ENCODE measurements at regions not wholly inside any gene's neighbourhood (a gene's known extent, or its start where the extent isn't known, plus 50 kb on each side); places are given as distances from the start of the nearest gene placed in this dataset.
"Not testable (repeated sequence)": the region's sequence is repeated elsewhere in the genome, so short reads cannot be mapped to it uniquely, and the experiment has no call there.

GRCh38 chr14:28242895-28243294 is 523.7 kb upstream of the FOXG1 start:
- no peak overlapping the region for H3K4me3 ChIP-seq (ENCODE audit: low read depth, low read length)
- DNase-seq (ENCODE audit: low read depth) = no peak
- no peak for TF ChIP-seq CTCF (conservative IDR thresholded peaks at IDR 0.05; ENCODE audit: low read depth, low read length)

GRCh38 chr14:28243600-28243999 is 523.0 kb upstream of the FOXG1 start:
- no peak for DNase-seq (ENCODE audit: low read depth)
- no peak for TF ChIP-seq CTCF (conservative IDR thresholded peaks at IDR 0.05; ENCODE audit: low read depth, low read length)
- no peak overlapping the region for H3K4me3 ChIP-seq (ENCODE audit: low read depth, low read length)

GRCh38 chr14:28245216-28245615 is 521.4 kb upstream of the FOXG1 start:
- no peak for TF ChIP-seq CTCF (conservative IDR thresholded peaks at IDR 0.05; ENCODE audit: low read depth, low read length)
- no peak overlapping the region for H3K4me3 ChIP-seq (ENCODE audit: low read depth, low read length)
- DNase-seq (ENCODE audit: low read depth) = no peak

GRCh38 chr14:28247491-28247890 is 519.1 kb upstream of the FOXG1 start:
- DNase-seq (ENCODE audit: low read depth) = no peak
- no peak overlapping the region for H3K4me3 ChIP-seq (ENCODE audit: low read depth, low read length)
- TF ChIP-seq CTCF (conservative IDR thresholded peaks at IDR 0.05; ENCODE audit: low read depth, low read length) = no peak

DNA sequence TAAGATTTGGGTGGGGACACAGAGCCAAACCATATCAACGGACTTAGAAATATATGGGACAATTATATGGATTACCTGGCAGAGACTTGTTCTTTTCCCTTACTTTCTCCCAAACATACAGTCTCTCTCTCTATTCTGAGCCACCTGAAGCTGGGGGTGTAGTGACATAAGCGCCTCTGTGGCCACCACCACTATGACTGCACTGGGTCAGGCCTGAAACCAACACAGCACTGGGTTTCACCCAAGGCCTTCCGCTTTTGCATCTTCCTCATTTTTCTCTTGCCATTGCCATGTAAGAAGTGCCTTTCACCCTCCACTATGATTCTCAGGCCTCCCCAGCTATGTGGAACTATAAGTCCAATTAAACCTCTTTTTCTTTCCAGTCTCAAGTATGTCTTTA is 514.5 kb upstream of the FOXG1 start:
- DNase-seq (ENCODE audit: low read depth); H3K4me3 ChIP-seq (ENCODE audit: low read depth, low read length): not testable (repeated sequence)

DNA sequence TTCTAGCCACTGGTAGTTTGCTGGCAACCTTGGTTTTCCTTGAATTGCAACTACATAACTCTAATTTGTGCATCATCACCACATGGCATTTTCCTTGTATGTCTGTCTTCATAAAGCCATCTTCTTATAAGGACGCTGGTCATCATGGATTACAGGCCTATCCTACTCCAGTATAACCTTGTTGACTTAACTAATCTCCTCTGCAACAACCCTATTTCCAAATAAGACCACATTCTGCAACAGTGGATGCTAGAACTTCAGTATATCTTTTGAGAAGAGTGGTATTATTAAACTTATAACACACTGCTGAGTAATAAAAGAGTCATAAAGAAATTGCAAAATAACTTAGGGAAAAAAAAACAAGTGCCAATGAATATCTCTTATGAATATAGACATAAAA is 511.8 kb upstream of the FOXG1 start:
- no peak for TF ChIP-seq CTCF (conservative IDR thresholded peaks at IDR 0.05; ENCODE audit: low read depth, low read length)
- DNase-seq (ENCODE audit: low read depth) = no peak
- H3K4me3 ChIP-seq (ENCODE audit: low read depth, low read length) = no peak overlapping the region

GRCh38 chr14:28264306-28264705 is 502.3 kb upstream of the FOXG1 start:
- TF ChIP-seq CTCF (conservative IDR thresholded peaks at IDR 0.05; ENCODE audit: low read depth, low read length) = no peak
- no peak for DNase-seq (ENCODE audit: low read depth)
- no peak overlapping the region for H3K4me3 ChIP-seq (ENCODE audit: low read depth, low read length)

DNA sequence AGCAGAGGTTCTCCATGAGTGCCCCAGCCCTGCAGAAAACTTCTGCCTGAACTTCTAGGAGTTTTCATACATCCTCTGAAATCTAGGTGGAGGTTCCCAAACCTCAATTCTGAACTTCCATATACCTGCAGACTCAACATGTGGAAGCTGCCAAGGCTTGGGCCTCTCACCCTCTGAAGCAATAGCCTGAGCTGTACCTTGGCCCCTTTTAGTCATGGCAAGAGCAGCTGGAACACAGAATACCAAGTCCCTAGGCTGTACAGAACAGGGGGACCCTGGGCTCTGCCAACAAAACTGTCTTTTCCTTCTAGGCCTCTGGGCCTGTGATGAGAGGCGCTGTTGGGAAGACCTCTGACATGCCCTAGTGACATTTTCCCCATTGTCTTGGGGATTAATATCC is 494.3 kb upstream of the FOXG1 start:
- H3K4me3 ChIP-seq (ENCODE audit: low read depth, low read length) = no peak overlapping the region
- no peak for TF ChIP-seq CTCF (conservative IDR thresholded peaks at IDR 0.05; ENCODE audit: low read depth, low read length)
- DNase-seq (ENCODE audit: low read depth) = no peak
